ENCODE measurements at regions not wholly inside any gene's neighbourhood (a gene's known extent, or its start where the extent isn't known, plus 50 kb on each side); places are given as distances from the start of the nearest gene placed in this dataset.

DNA sequence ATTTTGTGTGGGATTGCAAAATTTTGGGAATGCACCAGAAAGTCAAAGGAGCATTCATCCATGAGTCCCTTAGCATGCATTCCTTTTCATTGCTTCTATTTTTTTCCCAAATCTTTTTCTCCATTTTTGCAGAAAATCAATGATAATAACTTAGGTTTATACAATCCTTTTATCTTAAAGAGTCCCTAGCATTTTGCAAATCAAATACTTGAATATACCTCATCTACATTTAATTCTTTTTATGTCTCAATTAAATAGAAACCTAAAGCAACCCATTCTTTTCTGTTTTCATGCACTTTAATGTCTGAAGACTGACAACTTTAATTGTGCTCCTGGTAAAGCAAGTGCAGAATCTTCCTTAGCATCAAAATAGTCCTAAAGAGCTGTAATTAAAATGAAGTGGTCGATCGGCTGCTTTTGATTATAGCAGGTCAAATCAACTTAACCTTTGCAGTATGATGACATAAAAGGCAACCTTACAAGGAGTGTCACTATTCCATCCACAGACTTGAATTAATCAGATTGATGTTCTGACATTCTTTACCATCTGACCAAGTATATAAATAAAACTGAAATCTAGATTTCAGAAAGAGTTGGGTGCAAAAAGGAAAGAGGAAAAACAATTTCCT lies 168.4 kb downstream of the ALG10B start:
- TF ChIP-seq, protein P1, sequence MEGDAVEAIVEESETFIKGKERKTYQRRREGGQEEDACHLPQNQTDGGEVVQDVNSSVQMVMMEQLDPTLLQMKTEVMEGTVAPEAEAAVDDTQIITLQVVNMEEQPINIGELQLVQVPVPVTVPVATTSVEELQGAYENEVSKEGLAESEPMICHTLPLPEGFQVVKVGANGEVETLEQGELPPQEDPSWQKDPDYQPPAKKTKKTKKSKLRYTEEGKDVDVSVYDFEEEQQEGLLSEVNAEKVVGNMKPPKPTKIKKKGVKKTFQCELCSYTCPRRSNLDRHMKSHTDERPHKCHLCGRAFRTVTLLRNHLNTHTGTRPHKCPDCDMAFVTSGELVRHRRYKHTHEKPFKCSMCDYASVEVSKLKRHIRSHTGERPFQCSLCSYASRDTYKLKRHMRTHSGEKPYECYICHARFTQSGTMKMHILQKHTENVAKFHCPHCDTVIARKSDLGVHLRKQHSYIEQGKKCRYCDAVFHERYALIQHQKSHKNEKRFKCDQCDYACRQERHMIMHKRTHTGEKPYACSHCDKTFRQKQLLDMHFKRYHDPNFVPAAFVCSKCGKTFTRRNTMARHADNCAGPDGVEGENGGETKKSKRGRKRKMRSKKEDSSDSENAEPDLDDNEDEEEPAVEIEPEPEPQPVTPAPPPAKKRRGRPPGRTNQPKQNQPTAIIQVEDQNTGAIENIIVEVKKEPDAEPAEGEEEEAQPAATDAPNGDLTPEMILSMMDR (IDR thresholded peaks at IDR 0.05), result no peak

DNA sequence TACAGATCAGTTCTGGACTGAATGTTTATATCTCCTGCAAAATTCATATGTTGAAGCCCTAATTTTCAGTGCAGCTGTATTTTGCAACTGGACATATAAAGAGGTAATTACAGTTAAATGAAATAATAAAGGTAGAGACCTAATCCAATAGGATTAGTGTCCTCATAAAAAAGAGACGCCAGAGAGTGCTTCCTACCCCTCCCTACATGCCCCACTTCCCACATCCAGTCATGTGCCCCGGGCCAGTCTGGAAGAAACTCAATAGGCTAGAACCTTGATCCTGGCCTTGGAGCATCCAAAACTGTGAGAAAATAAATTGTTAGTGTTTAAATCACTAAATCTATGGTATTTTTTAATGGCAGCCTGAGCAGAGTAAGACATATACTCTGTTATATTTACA lies 172.3 kb downstream of the ALG10B start:
- TF ChIP-seq, protein P1 (IDR thresholded peaks at IDR 0.05), result no peak

DNA sequence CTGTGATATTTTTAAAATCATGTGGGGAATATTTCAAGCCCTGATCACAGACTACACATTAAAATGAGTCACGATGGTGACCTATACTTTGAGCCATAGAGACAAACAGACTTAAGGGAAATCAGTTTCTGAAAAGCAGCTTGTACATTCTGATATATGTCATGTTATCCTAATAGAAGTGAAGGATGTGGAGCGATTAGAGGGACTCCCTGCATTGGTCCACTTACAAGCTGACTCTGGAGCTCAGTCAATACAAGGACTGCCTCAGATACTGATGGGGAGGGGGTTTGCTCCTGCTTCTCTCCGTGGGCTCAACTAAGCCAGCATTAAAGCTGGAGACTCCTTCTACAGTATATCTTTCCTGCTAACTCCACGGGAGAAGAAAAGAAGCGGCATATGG lies 173.5 kb downstream of the ALG10B start:
- TF ChIP-seq, protein P1 (IDR thresholded peaks at IDR 0.05), result no peak

DNA sequence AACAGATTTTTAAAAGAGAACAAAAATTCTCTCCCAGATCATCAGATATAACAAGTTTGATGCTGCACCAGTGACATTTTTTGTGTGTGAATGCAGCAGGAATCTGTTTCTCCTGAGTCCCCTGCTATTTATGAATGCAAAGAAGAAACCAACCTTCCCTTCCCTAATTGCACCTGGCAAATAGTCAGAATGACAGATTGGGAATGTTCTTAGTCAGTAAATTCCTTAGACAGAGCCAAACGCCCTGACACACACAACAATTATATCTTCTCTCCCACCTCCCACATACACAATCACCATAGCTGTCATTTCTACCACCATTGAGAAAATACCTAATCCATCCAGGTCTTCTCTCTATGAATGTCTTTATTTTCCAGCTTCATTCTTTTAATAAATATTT lies 174.4 kb downstream of the ALG10B start:
- TF ChIP-seq, protein P1 (IDR thresholded peaks at IDR 0.05), result no peak

DNA sequence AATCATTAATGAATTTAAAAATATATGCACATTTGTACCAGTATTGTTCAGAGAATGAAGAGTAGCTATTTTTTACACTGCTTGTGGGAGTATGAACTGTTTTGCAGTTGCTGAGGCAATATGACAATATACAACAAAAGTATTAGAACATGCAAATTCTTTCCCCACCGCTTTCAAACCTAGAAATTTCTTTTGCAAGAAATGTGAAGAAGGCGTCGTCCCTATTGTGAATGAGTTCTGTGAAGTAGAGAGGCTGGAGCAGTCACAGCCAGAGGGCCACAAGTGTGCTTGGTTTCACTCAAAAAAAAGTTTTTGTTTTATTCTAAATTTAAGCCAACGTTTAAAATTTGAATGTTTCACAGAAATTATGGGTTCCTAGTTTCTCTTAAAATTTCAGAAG lies 184.9 kb downstream of the ALG10B start:
- TF ChIP-seq, protein P1 (IDR thresholded peaks at IDR 0.05), result no peak

DNA sequence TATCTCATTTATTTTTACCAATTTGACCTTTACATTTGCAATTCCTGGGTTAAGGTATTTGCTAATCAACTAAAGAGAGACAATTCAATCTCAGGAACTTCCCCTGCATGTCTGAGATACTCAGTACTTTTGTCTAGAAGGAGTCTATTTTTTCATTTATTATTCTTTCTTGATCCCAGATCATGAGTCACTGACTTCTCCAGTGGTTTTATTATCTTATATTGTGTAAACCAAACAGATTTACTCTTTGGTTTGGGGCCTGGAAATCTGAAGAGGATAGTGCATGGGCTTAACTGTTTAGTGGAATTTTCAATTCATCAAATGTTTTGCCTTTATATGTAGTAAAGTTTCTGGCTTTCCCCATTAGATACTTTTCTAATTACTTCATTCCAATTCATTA lies 185.4 kb downstream of the ALG10B start:
- TF ChIP-seq, protein P1 (IDR thresholded peaks at IDR 0.05), result no peak

DNA sequence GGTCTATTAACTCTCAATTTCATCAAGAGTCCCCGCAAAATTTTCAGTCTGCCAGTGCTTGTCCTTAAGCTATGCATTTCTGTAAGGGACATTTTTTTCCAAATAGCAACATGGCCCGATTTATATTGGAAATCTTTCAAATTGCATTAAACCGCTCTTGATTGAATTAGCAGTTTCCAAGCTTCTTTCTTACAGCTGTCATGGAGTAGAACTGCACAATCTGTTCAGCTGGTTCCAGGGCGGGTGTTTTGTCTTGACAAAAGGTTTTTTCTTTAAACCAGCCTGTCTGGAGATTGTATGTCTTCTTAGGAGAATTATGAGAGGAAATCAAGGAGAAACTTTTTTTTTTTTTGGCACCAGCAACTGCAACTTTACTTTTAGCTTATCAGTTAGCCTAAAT lies 185.8 kb downstream of the ALG10B start:
- TF ChIP-seq, protein P1 (IDR thresholded peaks at IDR 0.05), result no peak

DNA sequence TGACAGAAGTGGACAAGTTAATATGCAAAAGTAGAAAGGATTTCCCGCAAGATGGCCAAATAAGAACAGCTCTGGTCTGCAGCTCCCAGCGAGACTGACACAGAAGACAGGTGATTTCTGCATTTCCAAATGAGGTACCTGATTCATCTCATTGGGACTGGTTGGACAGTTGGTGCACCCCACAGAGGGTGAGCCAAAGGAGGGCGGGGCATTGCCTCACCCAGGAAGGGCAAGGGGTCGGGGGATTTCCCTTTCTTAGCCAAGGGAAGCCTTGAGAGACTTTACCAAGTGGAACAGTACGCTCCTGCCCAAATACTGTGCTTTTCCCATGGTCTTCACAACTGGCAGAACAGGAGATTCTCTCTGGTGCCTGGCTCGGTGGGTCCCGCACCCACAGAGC lies 191.3 kb downstream of the ALG10B start:
- TF ChIP-seq, protein P1 (IDR thresholded peaks at IDR 0.05), result no peak

Measured in LNCAP (cell line).